ENCODE measurements at regions not wholly inside any gene's neighbourhood (a gene's known extent, or its start where the extent isn't known, plus 50 kb on each side); places are given as distances from the start of the nearest gene placed in this dataset.

DNA sequence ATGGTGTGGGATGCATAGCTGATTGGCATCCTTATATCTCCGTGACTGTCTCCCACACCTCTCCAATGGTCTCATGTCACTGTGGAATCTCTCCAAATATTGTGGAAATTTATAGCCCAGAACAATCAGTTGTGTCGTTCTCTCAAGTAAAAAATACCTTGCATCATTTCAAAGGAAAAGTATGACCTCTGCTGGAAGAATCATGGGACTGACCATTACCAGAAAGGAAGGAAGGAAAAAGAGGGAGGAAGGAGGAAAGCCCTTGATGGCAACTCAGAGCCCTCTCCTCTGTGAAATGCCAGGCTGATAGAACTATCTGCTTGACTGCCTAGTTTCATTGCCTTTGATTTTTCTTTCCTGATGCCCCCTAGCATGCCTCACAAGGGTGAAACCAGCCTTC lies 76.3 kb downstream of the FOXI2 start:
- TF ChIP-seq, protein P1, sequence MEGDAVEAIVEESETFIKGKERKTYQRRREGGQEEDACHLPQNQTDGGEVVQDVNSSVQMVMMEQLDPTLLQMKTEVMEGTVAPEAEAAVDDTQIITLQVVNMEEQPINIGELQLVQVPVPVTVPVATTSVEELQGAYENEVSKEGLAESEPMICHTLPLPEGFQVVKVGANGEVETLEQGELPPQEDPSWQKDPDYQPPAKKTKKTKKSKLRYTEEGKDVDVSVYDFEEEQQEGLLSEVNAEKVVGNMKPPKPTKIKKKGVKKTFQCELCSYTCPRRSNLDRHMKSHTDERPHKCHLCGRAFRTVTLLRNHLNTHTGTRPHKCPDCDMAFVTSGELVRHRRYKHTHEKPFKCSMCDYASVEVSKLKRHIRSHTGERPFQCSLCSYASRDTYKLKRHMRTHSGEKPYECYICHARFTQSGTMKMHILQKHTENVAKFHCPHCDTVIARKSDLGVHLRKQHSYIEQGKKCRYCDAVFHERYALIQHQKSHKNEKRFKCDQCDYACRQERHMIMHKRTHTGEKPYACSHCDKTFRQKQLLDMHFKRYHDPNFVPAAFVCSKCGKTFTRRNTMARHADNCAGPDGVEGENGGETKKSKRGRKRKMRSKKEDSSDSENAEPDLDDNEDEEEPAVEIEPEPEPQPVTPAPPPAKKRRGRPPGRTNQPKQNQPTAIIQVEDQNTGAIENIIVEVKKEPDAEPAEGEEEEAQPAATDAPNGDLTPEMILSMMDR (IDR thresholded peaks at IDR 0.05) = no peak
- TF ChIP-seq POLR2A (IDR thresholded peaks at IDR 0.05) = no peak
- TF ChIP-seq POLR2AphosphoS5 (IDR thresholded peaks at IDR 0.05; ENCODE audit: insufficient read depth in 1 of 2, low read depth in 1 of 2) = no peak

Measured in vagina (tissue), 2 donors.